A549 (cell line): ENCODE measurements at regions not wholly inside any gene's neighbourhood (a gene's known extent, or its start where the extent isn't known, plus 50 kb on each side); places are given as distances from the start of the nearest gene placed in this dataset.

Experiments
- ATAC-seq, 2 experiments: fragments of 200-7000 bp in 1 of 2; fragments of >200 bp in 1 of 2; cut with Nextera tagmentation in 1 of 2; cut with Tn5 transposase in 1 of 2; 3 replicates each; pipeline versions ENCODE4 v1.8.0 to v1.9.1; 2018 to 2020; ENCODE audit warnings: mild to moderate bottlenecking in 1 of 2, moderate library complexity in 1 of 2
- CTCF ChIA-PET: fragments of 300-600 bp; sonication (Branson Sonifier 250); formaldehyde crosslinking; extraction: SDS; loops from one replicate; lab custom pipeline; 2021; ENCODE audit warnings: antibody characterized with exemption, inconsistent platforms; lab: Yijun Ruan, JAX
- POLR2A ChIA-PET: fragments of 350-600 bp; formaldehyde crosslinking; extraction: SDS; loops from one replicate; lab custom pipeline; 2021; ENCODE audit warnings: antibody characterized with exemption, inconsistent platforms; lab: Yijun Ruan, JAX
- DNase-seq, 2 experiments: peaks; one replicate each; pipeline versions ENCODE4 v3.0.0 to v3.0.0-alpha.2; 2011 to 2016; ENCODE audit warnings: low read depth in 1 of 2, low spot score in 1 of 2
- FAIRE-seq: peaks from 2 replicates; lab custom pipeline; 2011; peaks lifted over from hg19 to GRCh38; lab: Jason Lieb, UNC
- H3K27ac ChIP-seq, 2 experiments: fragments of >200 bp; sonication (Bioruptor Twin); formaldehyde crosslinking; 3 replicates each; pipeline ENCODE4 v1.5.1; 2016 to 2017
- H3K4me1 ChIP-seq: fragments of >200 bp; sonication (Bioruptor Twin); formaldehyde crosslinking; 3 replicates; pipeline ENCODE4 v1.6.1; 2016
- H3K4me2 ChIP-seq: fragments of >200 bp; sonication (Bioruptor Twin); formaldehyde crosslinking; 3 replicates; pipeline ENCODE4 v1.6.1; 2016
- H3K4me3 ChIP-seq: fragments of >200 bp; sonication (Bioruptor Twin); formaldehyde crosslinking; 3 replicates; pipeline ENCODE4 v1.5.1; 2016
- H3K9me3 ChIP-seq: fragments of >200 bp; sonication (Bioruptor Twin); formaldehyde crosslinking; 3 replicates; pipeline ENCODE4 v1.6.1; 2016
- BCL3 ChIP-seq: fragments of >200 bp; sonication (Bioruptor Twin); formaldehyde crosslinking; IDR thresholded peaks from 3 replicates; pipeline ENCODE4 v1.6.1; 2016
- CTCF ChIP-seq: fragments of >200 bp; sonication (Bioruptor Twin); formaldehyde crosslinking; IDR thresholded peaks from 3 replicates; pipeline ENCODE4 v1.5.1; 2016
- E2F6 ChIP-seq: IDR thresholded peaks from 2 replicates; pipeline ENCODE4 v1.6.1; 2012; ENCODE audit warnings: low read depth, borderline replicate concordance
- EP300 ChIP-seq, 2 experiments: fragments of >200 bp; sonication (Bioruptor Twin); formaldehyde crosslinking; IDR thresholded peaks; 2 replicates in 1 of 2; 3 replicates in 1 of 2; pipeline ENCODE4 v1.6.1; 2016 to 2017
- FOSL2 ChIP-seq, 2 experiments: fragments of 450-650 bp in 1 of 2; fragments of >200 bp in 1 of 2; sonication (Bioruptor Twin) in 1 of 2; formaldehyde crosslinking; IDR thresholded peaks; 2 replicates each; pipeline versions ENCODE4 v1.5.0 to v1.6.1; 2016 to 2020; ENCODE audit warnings: mild to moderate bottlenecking in 1 of 2, moderate library complexity in 1 of 2
- HES2 ChIP-seq: fragments of >200 bp; sonication (Bioruptor Twin); formaldehyde crosslinking; IDR thresholded peaks from 2 replicates; pipeline ENCODE4 v1.6.1; 2016
- HOXB13 ChIP-seq: fragments of 250-450 bp; sonication (Bioruptor Pico); IDR thresholded peaks from 2 replicates; pipeline ENCODE4 v1.5.0; 2020; ENCODE audit warnings: low read depth, mild to moderate bottlenecking, moderate library complexity
- HOXB5 ChIP-seq: fragments of 250-450 bp; sonication (Bioruptor Pico); IDR thresholded peaks from 2 replicates; pipeline ENCODE4 v1.5.0; 2020; ENCODE audit warnings: mild to moderate bottlenecking, moderate library complexity
- JUNB ChIP-seq: fragments of >200 bp; sonication (Bioruptor Twin); formaldehyde crosslinking; IDR thresholded peaks from 2 replicates; pipeline ENCODE4 v1.6.1; 2016
- KDM1A ChIP-seq: fragments of 200-600 bp; sonication (generic); IDR thresholded peaks from 2 replicates; pipeline ENCODE4 v1.6.1; 2016; ENCODE audit warnings: low read depth, mild to moderate bottlenecking
- MYC ChIP-seq: IDR thresholded peaks from 2 replicates; pipeline ENCODE4 v1.6.1; 2012; ENCODE audit warnings: mild to moderate bottlenecking, inconsistent platforms, low read length, improper control_type of control experiment, borderline replicate concordance
- RFX5 ChIP-seq: fragments of 450-650 bp; IDR thresholded peaks from 2 replicates; pipeline ENCODE4 v1.7.1; 2014; ENCODE audit warnings: antibody characterized with exemption, mild to moderate bottlenecking, moderate library complexity
- SMC3 ChIP-seq: fragments of >200 bp; sonication (Bioruptor Twin); formaldehyde crosslinking; IDR thresholded peaks from 3 replicates; pipeline ENCODE4 v1.6.1; 2018; ENCODE audit warnings: inconsistent platforms
- TFCP2L1 ChIP-seq: fragments of 250-450 bp; sonication (Bioruptor Pico); IDR thresholded peaks from 2 replicates; pipeline ENCODE4 v1.5.0; 2021; ENCODE audit warnings: mild to moderate bottlenecking
- TP53 ChIP-seq: fragments of 250-450 bp; sonication (Bioruptor Pico); IDR thresholded peaks from 2 replicates; pipeline ENCODE4 v1.5.0; 2021; ENCODE audit warnings: mild to moderate bottlenecking, moderate library complexity
- WGBS: methylation state at CpG from one replicate; pipeline ENCODE4 v1.1.6; 2017; ENCODE audit errors: missing lambda C conversion rate; 5-methylcytosine and 5-hydroxymethylcytosine counted together
- TF ChIP-seq, protein P1 (sequence below): fragments of 200-600 bp; sonication (generic); IDR thresholded peaks from 2 replicates; pipeline ENCODE4 v1.6.1; 2016; ENCODE audit warnings: antibody characterized with exemption, mild to moderate bottlenecking, moderate library complexity

- no peak overlapping the region for H3K4me2 ChIP-seq
- 7% methylated on average over 1 of the region's 1 CpG for WGBS
- H3K4me3 ChIP-seq: no peak overlapping the region
- no peaks in the 10 kb centered on the region; the same call in 2 of the 3 replicates for H3K9me3 ChIP-seq
- no peak for ATAC-seq
- TF ChIP-seq JUNB (no peak), KDM1A (no peak), BCL3 (no peak), MYC (no peak), FOSL2 (IDR thresholded peaks at IDR 0.05) (no peak), FOSL2 (CRISPR knock-in tag; IDR thresholded peaks at IDR 0.05) (no peak), HOXB5 (CRISPR knock-in tag) (no peak), TP53 (no peak), EP300 (IDR thresholded peaks at IDR 0.05) (no peak), TFCP2L1 (CRISPR knock-in tag) (no peak), E2F6 (no peak), SMC3 (no peak), RFX5 (no peak)
- ChIA-PET CTCF (no interaction called here), POLR2A (no interaction called here)
- H3K4me1 ChIP-seq: no peaks in the 10 kb centered on the region
- H3K27ac ChIP-seq: no peak overlapping the region
- no peak for DNase-seq
- FAIRE-seq: no peak
Measured at GRCh38 chr11:41849250-41849649, 389.8 kb upstream of the LRRC4C start.

DNA sequence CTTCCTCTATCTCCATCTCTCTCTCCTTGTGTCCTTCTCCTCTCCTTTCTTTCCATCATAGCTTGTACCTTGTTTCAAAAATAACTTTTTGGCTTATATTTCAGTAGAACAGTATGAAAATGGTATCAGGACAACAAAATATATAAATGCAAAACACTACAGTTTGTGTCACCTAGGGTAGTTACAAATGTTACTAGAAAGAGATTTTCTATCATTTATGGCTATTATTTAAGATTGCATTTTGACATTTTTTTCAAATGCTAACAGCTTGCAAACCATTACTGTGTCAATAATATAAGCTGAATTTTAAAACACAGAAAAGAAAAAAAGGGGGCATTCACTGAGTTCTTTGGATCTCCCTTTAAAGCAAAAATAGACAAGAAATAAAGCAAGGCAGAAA is 392.3 kb upstream of the LRRC4C start:
- Histone ChIP-seq H3K4me2 (no peak overlapping the region), H3K4me1 (no peaks in the 10 kb centered on the region), H3K27ac (no peak overlapping the region), H3K4me3 (no peak overlapping the region), H3K9me3 (peaks cover 2% of the 10 kb centered on the region; the same call in 1 of the 3 replicates)
- no peak for DNase-seq
- POLR2A ChIA-PET: no interaction called here
- no peak for ATAC-seq
- no peak for FAIRE-seq
- no peak for TF ChIP-seq CTCF
- CTCF ChIA-PET: no interaction called here

DNA sequence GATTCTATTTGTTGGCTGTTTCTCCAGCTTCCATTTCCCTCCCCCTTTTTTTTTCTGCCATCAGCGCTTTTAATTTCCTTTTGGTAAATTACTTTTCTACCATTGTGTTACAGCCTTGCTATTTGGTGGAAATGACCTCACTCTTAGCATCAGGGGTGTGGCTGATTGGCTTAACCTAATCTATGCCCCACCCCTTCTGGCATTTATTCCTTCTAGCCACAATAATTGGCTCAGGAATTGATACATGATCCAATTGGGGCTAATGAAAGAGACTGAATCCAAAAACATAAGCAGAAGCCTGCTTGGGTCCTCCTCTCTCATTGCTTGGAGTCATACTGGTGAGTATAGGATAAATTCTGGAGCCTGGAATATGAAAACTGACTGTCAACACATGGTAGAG is 402.4 kb upstream of the LRRC4C start:
- POLR2A ChIA-PET: no interaction called here
- FAIRE-seq: no peak
- no peak overlapping the region for H3K4me2 ChIP-seq

More for the DNA sequence above, 402.4 kb upstream of the LRRC4C start:
- Histone ChIP-seq H3K27ac (no peak overlapping the region), H3K4me3 (no peak overlapping the region), H3K9me3 (no peaks in the 10 kb centered on the region), H3K4me1 (no peaks in the 10 kb centered on the region)
- DNase-seq: no peak
- CTCF ChIA-PET: no interaction called here
- ATAC-seq: no peak
- WGBS: 23% methylated on average over 1 of the region's 1 CpG
- TF ChIP-seq HOXB13 (CRISPR knock-in tag): no peak
- no peak for TF ChIP-seq HES2
- no peak for TF ChIP-seq SMC3
- no peak for TF ChIP-seq E2F6
- no peak for TF ChIP-seq CTCF
- no peak for TF ChIP-seq TP53
- no peak for TF ChIP-seq TFCP2L1 (CRISPR knock-in tag)
- TF ChIP-seq, protein P1, sequence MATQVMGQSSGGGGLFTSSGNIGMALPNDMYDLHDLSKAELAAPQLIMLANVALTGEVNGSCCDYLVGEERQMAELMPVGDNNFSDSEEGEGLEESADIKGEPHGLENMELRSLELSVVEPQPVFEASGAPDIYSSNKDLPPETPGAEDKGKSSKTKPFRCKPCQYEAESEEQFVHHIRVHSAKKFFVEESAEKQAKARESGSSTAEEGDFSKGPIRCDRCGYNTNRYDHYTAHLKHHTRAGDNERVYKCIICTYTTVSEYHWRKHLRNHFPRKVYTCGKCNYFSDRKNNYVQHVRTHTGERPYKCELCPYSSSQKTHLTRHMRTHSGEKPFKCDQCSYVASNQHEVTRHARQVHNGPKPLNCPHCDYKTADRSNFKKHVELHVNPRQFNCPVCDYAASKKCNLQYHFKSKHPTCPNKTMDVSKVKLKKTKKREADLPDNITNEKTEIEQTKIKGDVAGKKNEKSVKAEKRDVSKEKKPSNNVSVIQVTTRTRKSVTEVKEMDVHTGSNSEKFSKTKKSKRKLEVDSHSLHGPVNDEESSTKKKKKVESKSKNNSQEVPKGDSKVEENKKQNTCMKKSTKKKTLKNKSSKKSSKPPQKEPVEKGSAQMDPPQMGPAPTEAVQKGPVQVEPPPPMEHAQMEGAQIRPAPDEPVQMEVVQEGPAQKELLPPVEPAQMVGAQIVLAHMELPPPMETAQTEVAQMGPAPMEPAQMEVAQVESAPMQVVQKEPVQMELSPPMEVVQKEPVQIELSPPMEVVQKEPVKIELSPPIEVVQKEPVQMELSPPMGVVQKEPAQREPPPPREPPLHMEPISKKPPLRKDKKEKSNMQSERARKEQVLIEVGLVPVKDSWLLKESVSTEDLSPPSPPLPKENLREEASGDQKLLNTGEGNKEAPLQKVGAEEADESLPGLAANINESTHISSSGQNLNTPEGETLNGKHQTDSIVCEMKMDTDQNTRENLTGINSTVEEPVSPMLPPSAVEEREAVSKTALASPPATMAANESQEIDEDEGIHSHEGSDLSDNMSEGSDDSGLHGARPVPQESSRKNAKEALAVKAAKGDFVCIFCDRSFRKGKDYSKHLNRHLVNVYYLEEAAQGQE: no peak
- no peak for TF ChIP-seq RFX5
- TF ChIP-seq, all 56 proteins: peak for 0
